Stomach (tissue), 4 donors: ENCODE measurements at regions not wholly inside any gene's neighbourhood (a gene's known extent, or its start where the extent isn't known, plus 50 kb on each side); places are given as distances from the start of the nearest gene placed in this dataset.

Experiments used
- CTCF ChIP-seq, 7 experiments: fragments of 450-650 bp in 4 of 7; fragments of 200-600 bp in 3 of 7; sonication (generic) in 3 of 7; IDR thresholded peaks; one replicate each; pipeline ENCODE4 v1.5.1; 2016 to 2019; ENCODE audit warnings: antibody characterized with exemption in 7 of 7, control low read depth in 2 of 7, mild to moderate bottlenecking in 1 of 7
- POLR2A ChIP-seq, 4 donors: fragments of 450-650 bp; IDR thresholded peaks; one replicate each; pipeline ENCODE4 v1.6.1; 2016; ENCODE audit warnings: antibody characterized with exemption in 4 of 4, control low read depth in 2 of 4, mild to moderate bottlenecking in 1 of 4, moderate library complexity in 1 of 4

- TF ChIP-seq CTCF (IDR thresholded peaks at IDR 0.05) (no peak), POLR2A (IDR thresholded peaks at IDR 0.05) (no peak)
Measured at GRCh38 chr15:95565016-95565600, 765.4 kb upstream of the NR2F2 start.
